ENCODE measurements at regions not wholly inside any gene's neighbourhood (a gene's known extent, or its start where the extent isn't known, plus 50 kb on each side); places are given as distances from the start of the nearest gene placed in this dataset.

GRCh38 chr12:60230056-60230455 is 634.2 kb downstream of the SLC16A7 start:
- no peaks in the 10 kb centered on the region for H4K20me1 ChIP-seq (replicated peaks; ENCODE audit: control insufficient read depth, insufficient read depth, low read length)
- FAIRE-seq (no peak), ATAC-seq (no peak), DNase-seq (ENCODE audit: extremely low read depth in 1 of 4, low spot score in 3 of 4) (no peak)
- no TSS peak for BruUV-seq (replicated peaks)
- POLR2A ChIA-PET, result no interaction called here
- 0 out of 3 replicates have a peak overlapping the region, but pooled peaks have one; percentile 17 for H3K27ac ChIP-seq (ENCODE audit: extremely low read depth, low read depth, low read length)
- H3K9ac ChIP-seq (ENCODE audit: insufficient read depth in 1 of 2, low read depth in 2 of 2, low read length in 2 of 2), result peak overlapping the region in 1 of 2 experiments; percentile 26; a peak in 1 of 4 replicates
- H3K9me3 ChIP-seq (replicated peaks; ENCODE audit: control insufficient read depth, insufficient read depth, low read depth, low read length), result peaks cover 4% of the 10 kb centered on the region; the same call in 1 of the 2 replicates
- TF ChIP-seq ZSCAN32 (CRISPR knock-in tag; IDR thresholded peaks at IDR 0.05), result no peak
- TF ChIP-seq ILK (tag; IDR thresholded peaks at IDR 0.05; ENCODE audit: borderline replicate concordance, low read depth), result no peak
- TF ChIP-seq NFATC3 (IDR thresholded peaks at IDR 0.05), result no peak
- no peak for TF ChIP-seq NR3C1 (CRISPR knock-in tag; IDR thresholded peaks at IDR 0.05)
- TF ChIP-seq HCFC1 (IDR thresholded peaks at IDR 0.05; ENCODE audit: low read depth, low read length), result no peak
- TF ChIP-seq NCOA2 (IDR thresholded peaks at IDR 0.05; ENCODE audit: partially characterized antibody in 2 of 2), result no peak
- TF ChIP-seq MITF (IDR thresholded peaks at IDR 0.05), result no peak
- no peak for TF ChIP-seq HDAC3 (IDR thresholded peaks at IDR 0.05; ENCODE audit: borderline replicate concordance, partially characterized antibody)
- TF ChIP-seq ZNF79 (CRISPR knock-in tag; IDR thresholded peaks at IDR 0.05; ENCODE audit: low read depth), result no peak
- no peak for TF ChIP-seq FOXK1 (CRISPR knock-in tag; IDR thresholded peaks at IDR 0.05; ENCODE audit: borderline replicate concordance)
- no peak for TF ChIP-seq NFRKB (IDR thresholded peaks at IDR 0.05; ENCODE audit: low read depth)
- TF ChIP-seq TSC22D4 (tag; IDR thresholded peaks at IDR 0.05), result no peak
- TF ChIP-seq BHLHE40 (IDR thresholded peaks at IDR 0.05; ENCODE audit: low read length), result no peak
- no peak for TF ChIP-seq NFXL1 (CRISPR knock-in tag; IDR thresholded peaks at IDR 0.05)
- H3K9me1 ChIP-seq (ENCODE audit: control insufficient read depth, insufficient read depth, low read length), result no peaks in the 10 kb centered on the region
- no peaks in the 10 kb centered on the region for H3K79me2 ChIP-seq (ENCODE audit: control insufficient read depth, insufficient read depth, low read length)
- no peak overlapping the region for H3K4me3 ChIP-seq
- H2AFZ ChIP-seq (ENCODE audit: low read depth, low read length), result peak overlapping the region; percentile 85
- CTCF ChIA-PET (ENCODE audit: low intra/inter-chr PET ratio), result no interaction called here
- no peaks in the 10 kb centered on the region for H3K36me3 ChIP-seq (ENCODE audit: control insufficient read depth, insufficient read depth, low read length)
- 18% methylated on average over 4 of the region's 4 CpGs for WGBS (ENCODE audit: insufficient coverage, low coverage, missing lambda C conversion rate)
- no peaks in the 10 kb centered on the region; a peak in 1 of 5 replicates for H3K4me1 ChIP-seq (replicated peaks in 1 of 2; ENCODE audit: control insufficient read depth in 2 of 2, insufficient read depth in 2 of 2, low read length in 2 of 2)
- no peaks in the 10 kb centered on the region for H3K27me3 ChIP-seq (ENCODE audit: control insufficient read depth in 2 of 2, insufficient read depth in 2 of 2, low read length in 2 of 2)
- peak overlapping the region; percentile 44 for H3K4me2 ChIP-seq (ENCODE audit: insufficient read depth, low read length)
- intact Hi-C loops (cut with micrococcal nuclease) (no loop called here), in situ Hi-C loops (cut with MboI) (no loop called here)

All from K562 (cell line).